ENCODE measurements at regions not wholly inside any gene's neighbourhood (a gene's known extent, or its start where the extent isn't known, plus 50 kb on each side); places are given as distances from the start of the nearest gene placed in this dataset.

- no peak for DNase-seq (ENCODE audit: low read depth, low spot score)
Observed at GRCh38 chr5:50964746-50965653, 298.6 kb downstream of the PARP8 start.

DNA sequence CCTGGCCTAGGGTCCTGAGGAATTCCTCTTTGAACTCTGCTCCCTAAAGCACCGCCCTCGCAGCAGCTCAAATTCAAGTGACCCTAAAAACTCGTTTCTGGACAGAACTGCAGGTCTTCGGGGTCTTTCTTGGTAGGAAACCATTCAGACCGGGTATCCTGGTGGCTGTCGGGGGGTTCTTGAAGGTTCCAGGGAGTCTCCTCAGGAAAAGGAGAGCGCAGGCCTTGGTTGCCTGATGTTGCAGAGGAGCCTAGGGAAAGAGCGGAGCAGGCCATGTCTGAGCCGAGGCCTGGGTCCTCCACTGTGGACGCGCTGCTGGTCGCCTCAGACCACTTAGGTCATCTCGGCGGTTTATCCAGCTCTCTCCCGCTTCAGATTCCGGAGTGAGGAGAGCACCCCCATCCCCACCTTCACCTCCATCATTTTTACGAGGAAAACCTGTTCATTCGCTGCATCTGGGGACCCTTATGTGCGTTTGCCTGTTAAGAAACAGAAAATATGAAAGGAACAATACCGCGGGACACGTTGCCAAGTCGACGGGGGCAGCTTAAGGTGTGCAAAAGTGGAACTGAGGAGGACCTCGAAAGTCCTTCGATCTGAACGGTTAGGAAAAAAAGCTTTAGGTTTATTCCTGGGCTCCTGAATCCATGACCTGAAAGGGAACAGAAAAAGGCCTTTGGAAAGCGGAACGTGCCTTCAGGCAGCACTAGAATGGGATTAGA, 299.4 kb downstream of the PARP8 start:
- DNase-seq (ENCODE audit: low read depth, low spot score): peak; percentile 55

DNA sequence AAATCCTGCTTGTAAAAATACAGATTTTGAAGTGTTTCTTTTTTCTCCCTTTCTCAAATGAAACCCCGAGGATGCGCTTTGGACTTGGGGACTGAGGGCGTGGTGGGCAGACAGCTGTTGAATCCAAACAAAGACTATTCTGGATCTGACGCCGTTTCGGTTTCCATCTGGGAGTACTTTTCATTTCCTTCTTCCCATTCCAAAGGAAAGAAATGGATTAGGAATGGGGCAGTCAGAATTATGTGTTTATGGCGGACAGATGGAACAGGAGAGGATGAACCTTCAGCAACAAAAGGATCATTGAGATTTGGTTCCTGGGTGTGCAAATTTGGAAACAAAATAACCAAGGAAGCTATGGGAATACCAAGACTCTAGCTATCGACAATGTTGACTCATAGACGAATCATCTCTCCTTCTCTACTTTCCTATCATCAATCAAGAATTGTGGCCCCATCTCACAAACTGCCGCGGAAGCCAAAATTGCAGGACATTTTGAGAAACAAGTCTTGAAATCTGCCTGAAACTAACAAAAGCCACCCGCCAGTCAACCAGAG, 300.6 kb downstream of the PARP8 start:
- DNase-seq (ENCODE audit: low read depth, low spot score): no peak

- peak; percentile 36 for DNase-seq (ENCODE audit: low read depth, low spot score)
Observed at GRCh38 chr5:50967563-50968355, 301.3 kb downstream of the PARP8 start.

- peak; percentile 40 for DNase-seq (ENCODE audit: low read depth, low spot score)
Observed at GRCh38 chr5:50968356-50969149, 302.1 kb downstream of the PARP8 start.

GRCh38 chr5:50969151-50970031, 303.0 kb downstream of the PARP8 start:
- DNase-seq (ENCODE audit: low read depth, low spot score): peak; percentile 30

DNA sequence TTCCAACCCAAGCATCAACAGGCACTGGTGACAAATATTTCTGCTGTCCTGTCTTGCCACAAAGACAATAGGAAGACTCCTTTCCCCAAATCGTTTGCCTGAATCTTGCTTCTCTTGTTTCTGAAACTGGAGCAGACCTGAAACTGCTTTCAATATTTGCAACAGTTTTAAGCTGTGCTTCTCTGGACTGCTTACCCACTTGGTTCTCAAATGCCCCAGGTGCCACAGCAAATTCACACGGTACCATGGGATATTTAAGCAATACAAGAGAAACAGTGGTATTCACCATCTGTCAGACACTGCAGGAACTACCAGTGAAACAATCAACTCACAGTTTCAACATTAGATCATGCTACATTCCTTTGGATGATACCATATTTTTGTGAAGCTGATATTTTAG, 309.4 kb downstream of the PARP8 start:
- DNase-seq (ENCODE audit: low read depth, low spot score): no peak

DNA sequence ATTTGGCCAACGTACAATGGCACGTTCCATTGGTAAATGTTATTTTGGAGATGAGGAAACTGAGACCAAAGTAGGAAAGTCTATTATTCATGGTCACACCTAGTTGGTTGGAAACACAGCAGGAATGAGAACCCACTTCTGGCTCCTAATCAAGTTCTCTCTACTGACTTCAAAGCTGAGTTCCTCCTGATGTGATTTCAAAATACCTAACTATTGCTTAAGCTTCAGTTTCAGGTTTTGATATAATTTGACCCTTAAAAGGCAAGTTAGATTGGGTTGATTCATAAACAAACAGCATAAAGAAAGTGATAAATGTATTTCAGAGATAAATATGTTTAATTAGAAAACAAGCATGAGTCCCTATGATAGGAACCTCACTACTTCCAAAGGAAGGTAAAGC, 312.5 kb downstream of the PARP8 start:
- no peak for DNase-seq (ENCODE audit: low read depth, low spot score)

- no peak for DNase-seq (ENCODE audit: low read depth, low spot score)
Observed at GRCh38 chr5:50984640-50985039, 318.2 kb downstream of the PARP8 start.

- no peak for DNase-seq (ENCODE audit: low read depth, low spot score)
Observed at GRCh38 chr5:50990296-50990924, 324.0 kb downstream of the PARP8 start.

GRCh38 chr5:50995285-50995942, 329.0 kb downstream of the PARP8 start:
- no peak for DNase-seq (ENCODE audit: low read depth, low spot score)

DNA sequence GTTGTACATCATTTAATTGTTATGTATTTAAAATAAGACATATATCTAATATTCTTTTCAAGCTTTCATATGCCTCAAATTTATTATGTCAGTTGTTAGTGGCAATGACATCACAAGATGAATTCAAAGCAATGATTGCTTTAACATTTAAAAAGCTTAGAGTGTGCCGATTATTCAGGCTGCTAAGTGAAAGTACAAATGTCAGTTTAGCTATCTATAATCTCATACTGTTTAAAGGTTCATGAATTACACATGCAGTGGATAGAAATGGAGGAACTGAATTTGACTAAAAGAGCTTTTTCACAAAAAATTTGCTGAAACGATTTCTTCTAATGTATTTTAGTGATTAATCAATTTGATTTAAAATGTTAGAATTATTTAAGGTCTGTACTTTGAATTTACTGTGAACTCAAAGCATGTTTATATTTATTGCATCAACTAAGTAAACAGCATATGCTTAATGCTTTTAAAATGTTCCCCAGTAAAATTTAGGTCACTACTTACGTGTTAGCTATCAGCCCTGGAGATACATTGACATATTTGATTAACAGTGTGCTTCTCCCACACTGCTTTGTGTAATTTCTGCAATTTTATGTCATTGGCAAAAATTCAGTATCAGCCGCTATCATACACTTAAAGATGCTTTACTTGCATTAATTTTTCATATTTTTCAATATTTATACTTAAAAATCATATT, 334.9 kb downstream of the PARP8 start:
- no peak for DNase-seq (ENCODE audit: low read depth, low spot score)

GRCh38 chr5:51002368-51002767, 335.9 kb downstream of the PARP8 start:
- no peak for DNase-seq (ENCODE audit: low read depth, low spot score)

DNA sequence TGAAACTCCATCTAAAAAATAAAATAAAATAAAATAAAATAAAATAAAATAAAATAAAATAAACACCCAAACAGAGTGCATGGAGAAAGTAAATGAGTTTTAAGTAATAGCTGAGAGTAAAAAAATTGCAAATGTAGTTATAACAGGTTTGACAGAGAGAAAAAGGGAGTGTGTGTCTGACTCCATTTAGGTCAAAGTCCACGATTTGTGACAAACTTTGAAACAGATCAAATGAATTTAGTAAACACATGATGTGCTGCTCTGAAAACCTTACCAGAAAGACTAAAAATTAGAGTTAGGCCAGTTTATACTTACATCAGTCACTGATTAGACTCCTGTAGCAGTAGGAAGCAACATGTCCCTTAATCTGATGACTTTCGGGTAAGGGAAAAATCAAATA, 346.6 kb downstream of the PARP8 start:
- DNase-seq (ENCODE audit: low read depth, low spot score): no peak

- no peak for DNase-seq (ENCODE audit: low read depth, low spot score)
Observed at GRCh38 chr5:51018423-51018822, 352.0 kb downstream of the PARP8 start.

DNA sequence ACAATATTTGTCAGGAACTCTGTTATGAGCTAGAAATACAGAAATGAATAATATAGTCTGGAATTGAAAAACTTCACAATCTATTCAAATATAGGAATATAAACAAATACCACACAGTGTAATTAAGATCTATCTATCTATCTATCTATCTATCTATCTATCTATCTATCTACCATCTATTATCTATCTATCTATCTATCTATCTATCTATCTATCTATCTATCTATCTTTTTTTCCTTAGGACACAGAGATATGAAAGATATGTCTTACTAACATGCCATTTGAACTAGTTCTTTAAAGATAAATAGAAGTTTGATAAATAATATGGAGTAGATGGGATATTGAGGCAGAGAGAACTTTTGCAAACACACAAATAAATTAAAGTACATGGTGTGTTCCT, 357.8 kb downstream of the PARP8 start:
- no peak for DNase-seq (ENCODE audit: low read depth, low spot score)

DNA sequence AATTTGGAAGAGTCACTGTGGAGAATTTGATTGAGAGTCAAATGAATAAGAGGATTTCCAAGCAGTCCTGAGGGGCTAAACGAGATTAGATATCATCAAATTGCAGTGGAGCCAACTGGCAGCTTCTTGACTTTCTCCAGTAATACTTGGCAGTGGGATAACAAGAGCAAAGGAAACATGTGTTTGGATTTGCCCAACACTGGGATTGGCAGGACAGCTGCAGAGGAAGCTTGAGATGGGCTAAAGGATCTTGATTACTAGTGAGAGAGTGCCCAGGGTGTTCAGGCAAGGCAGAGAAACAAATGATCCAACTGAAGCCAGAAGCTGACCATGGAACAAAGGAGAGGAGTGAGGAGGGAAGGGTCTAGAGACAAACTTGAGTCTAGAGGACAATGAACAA, 356.0 kb upstream of the ISL1 start:
- DNase-seq (ENCODE audit: low read depth, low spot score): no peak

DNA sequence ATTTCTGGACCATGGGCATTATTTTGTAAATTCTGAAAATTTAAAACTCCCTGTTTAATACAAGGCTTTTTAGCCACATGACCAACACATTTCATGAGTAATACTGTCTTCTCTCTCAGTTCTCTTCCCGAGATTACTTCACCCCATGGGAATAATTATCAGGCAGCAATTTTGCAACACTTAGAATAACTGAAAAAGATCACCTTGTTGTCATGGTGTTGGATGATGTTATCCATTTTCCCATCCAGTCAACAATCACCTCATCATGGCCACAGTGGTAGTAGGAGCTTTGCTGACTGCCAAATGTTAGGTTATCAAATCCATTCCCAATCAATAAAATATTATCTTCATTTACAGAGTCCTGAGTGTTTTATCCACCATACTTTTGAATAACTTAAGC, 354.9 kb upstream of the ISL1 start:
- no peak for DNase-seq (ENCODE audit: low read depth, low spot score)
